ENCODE measurements at regions not wholly inside any gene's neighbourhood (a gene's known extent, or its start where the extent isn't known, plus 50 kb on each side); places are given as distances from the start of the nearest gene placed in this dataset.

DNA sequence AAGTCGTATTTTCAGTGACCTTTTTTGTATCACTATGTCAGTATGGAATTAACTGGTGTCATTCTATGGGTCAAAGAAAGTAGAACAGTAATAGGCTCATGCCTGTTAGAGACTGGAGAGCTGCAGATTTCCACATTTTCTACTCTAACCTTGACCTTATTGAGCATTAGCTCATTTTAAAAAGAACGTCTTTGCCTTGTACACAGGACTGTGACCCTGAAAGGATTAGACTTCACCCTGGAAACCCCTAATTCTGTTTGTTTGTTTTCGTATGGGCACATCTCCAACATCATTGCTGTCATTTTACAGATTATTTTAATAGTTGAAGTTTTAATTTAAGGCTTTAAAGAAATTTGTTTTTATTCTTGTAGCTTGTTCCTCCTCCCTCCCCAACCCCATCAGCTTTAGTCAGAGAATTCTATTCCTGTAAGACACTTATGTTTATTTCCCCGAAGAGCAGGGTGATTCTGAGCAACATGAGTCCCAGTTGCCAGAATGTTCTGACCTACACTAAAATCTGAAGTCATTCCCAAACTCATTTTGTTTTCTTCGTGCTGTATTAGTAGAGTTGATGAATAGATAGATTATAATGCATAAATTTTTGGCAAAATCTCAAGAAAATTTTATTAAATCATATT is 451.3 kb downstream of the FOXG1 start:
- peak; percentile 78 for DNase-seq (ENCODE audit: low read depth)

DNA sequence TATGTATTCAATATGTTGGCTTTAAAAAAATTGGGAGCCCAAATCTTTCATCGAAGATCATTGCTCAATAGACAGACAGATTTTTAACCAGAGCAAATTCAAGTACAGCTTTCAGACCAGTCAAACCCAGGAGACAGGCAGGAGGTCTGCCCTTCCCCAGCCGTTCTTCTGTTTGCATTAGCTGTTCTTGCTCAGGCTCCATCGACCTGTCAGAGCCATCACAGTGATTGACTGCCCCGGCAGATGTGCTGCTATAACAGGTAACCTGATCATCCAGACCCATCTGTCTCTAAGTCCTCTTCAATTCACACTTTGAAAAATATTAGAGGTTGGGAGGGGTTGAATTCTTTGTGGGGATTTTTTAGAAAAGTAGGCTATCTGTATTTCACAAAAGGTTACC is 453.5 kb downstream of the FOXG1 start:
- DNase-seq (ENCODE audit: low read depth), result no peak

DNA sequence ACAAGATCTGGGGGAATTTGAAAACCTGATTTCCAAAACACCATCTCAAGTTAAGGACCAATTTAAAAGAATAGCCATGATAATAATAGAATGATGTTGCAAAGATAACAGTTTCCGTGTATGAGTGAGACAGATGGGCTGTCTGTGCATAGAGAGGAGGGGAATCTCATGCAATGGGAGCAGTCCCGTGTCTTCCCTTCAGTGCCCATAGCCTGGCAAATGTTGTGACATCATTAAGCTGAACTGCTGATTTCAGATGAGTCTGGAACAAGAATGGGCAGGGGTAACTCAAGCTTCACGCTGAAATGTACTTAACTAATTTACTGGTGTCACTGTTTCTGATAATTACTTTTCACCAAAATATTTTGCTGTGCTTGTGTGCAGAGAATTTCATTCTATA is 454.0 kb downstream of the FOXG1 start:
- DNase-seq (ENCODE audit: low read depth), result no peak

DNA sequence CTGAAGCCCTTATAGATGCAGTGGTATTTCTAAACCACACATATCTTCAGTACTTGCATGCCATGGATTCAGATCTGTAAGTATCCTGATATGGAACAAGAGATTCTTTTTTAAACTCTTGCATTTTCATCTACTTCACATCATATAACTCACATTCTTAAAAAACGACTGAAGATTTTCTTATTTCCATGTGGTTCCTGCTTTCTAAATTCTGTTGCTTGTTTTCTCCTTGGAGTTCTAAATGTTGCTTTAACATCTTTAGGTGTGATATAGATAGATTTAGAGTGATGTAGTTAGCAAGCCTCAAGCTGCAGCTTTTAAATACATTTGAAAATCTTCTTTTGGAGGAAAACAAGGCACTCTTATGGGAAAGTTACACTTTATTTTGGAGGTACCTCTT is 455.4 kb downstream of the FOXG1 start:
- no peak for DNase-seq (ENCODE audit: low read depth)

DNA sequence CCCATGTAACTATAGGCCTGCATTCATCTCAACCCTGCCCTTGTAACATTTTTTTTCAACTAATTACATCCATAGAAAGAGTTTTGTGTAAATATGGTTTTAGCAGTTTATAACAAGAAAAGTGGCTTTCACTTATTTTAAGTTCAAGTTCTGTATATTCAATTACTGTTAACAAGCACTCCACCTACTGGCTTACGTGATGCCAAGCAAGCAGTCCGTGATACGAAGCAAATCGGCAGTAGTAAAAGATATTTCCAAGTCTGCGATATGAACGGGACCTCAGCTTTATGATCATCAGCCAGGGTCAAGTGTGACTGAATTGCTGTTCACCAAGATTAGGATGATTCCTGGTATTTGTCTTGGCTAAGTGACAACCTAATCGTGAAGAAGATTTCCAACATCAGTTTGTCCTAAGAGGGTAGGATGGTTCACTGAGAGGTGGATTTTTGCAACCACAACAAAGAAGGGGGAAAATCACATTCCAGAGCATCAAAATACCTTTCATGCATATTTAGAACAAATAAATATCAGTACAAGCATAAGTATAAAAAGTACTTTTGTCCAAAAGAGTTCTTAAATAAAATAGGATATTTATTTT is 456.2 kb downstream of the FOXG1 start:
- DNase-seq (ENCODE audit: low read depth), result peak; percentile 75

DNA sequence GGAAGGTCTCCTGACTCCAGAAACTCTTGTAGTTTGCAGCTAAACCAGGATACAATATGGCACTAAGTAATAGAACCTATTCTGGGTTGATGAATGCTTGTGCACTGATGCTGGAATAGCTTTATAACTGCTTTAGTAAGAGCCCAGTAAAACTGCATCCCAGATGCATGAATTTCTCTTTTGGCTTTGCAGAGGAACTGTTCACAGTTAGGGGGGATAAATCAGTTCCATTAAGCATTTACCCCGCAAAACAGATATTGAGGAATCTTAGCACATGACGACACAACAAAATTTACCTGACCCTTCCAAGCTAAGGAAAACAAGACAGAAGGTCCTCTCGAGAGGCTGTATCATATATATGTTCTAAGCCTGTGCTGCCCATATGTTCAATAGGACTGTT is 457.4 kb downstream of the FOXG1 start:
- DNase-seq (ENCODE audit: low read depth), result no peak

DNA sequence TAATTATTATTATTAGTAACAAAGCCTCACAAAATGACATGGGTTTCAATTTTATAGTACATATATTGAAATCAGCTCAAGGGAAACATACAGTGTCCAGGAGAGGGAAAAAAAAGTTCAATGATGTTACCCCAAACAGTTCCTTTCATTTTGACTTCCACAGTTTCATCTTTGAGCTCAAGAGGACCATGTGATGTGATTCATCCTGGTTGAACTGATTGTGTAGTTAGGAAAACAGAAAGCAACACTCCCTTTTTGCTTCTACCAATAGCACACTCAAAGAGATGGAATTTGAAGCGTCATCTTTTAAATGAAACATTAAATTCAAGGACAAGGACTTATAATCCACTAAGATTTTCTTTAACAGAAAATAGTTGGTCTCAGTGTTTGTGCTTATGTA is 461.0 kb downstream of the FOXG1 start:
- DNase-seq (ENCODE audit: low read depth), result peak; percentile 82

DNA sequence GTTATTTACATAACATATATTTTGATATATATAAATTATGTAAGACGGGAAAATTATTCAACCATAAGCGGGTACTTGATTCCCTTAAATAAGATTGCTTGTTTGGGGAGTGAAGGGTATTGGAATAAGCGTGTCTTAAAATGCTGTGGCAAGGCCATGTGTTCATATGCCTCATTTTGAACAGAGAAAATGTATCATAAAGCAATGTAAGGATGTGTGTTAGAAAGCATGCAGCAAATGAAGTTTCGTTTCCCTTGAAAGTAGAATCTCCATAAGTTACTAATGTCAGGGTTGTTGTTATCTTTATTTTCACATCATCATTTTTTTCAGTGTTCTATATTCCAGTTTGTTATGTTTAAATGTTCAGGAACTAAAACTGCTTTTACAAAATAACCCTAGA is 465.6 kb downstream of the FOXG1 start:
- DNase-seq (ENCODE audit: low read depth), result no peak

DNA sequence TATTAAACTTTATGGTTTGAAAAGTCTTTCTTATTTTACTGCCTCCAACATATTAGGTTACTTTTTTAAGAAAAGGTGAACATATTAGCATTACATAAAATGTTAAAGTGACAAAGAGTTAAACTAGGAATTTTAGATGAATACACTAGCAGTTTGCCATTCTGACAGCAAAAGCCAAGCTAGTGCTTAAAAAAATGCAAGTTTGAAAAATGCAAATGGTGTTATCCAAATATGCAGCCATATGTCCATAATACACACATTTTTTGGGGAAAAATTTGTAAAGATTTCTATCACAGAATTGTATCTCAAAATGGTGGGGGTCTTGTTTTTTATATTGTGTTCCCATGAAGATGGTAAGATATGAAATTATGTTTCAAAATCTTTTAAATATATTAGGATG is 466.1 kb downstream of the FOXG1 start:
- DNase-seq (ENCODE audit: low read depth), result no peak

DNA sequence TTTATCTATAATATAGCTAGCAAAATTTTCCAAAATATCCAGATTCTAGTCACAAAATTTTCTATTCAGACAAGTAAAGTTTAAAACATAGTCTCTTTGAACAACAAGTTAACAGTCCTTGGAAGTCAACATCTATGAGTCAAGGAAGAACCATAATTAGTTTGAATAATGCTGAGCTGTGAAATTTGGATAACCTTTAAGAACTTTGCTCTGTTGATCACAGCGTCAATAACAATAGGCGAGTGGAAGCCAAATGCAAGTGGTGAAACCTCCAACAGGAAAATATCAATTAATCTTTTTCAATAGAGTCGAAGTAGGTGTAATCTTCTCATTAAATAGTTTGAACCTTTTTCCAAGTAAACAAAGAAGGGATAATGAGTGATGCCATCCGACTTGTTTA is 466.6 kb downstream of the FOXG1 start:
- DNase-seq (ENCODE audit: low read depth), result no peak

DNA sequence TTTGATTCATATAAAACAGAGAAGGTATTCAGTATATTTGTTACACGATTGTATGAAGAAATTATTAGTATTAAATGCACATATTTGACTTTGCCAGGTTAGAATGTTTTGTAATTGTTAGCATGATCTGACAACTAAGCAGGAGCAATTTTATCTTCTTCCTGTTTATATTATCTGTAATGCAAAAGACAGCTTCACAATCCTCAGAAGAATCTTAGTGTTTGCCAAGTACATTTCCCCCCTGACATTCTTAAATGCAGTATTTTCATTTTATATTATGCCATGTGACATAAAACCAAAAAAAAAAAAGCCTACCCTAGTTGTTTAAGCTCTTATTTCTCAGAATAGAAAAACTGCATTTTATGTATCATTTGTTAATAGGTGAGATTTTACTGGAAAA is 469.4 kb downstream of the FOXG1 start:
- peak; percentile 84 for DNase-seq (ENCODE audit: low read depth)

DNA sequence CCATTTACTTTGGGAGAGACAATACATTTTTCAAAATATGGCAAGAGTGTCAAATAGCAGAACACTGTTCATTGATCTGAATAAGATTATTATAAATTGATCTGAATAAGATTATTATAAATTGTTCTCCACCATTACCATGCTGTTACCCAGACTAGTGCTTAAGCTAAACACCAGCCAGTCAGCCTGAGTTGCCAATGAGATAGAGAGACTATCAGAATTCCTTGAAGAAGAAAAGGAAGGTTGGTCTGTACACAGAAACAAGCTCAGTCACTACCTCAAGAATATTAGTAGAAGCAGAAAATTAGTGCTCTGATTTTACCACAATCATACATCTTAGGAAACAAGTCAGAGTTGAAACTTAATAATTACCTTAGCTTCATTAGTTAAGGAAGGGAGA is 469.8 kb downstream of the FOXG1 start:
- DNase-seq (ENCODE audit: low read depth), result peak; percentile 25

DNA sequence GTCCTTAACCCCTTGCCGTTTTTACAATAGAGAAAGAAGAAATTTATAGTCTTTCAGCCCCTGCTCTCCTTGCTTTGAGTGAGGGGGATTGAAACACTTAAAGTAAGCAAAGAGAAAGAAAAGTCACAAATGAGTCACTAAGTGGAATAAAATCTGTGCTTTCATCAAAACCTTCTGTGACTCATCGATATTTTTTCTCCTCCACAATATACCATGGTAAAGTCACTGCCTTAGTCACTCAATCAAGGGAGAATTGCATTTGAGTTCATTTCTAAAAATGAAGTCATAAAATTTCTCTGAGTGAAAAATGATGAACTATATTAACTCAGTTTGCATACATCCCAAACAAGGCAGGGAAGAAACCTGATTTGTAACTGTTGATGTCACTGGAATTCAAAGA is 470.3 kb downstream of the FOXG1 start:
- peak; percentile 92 for DNase-seq (ENCODE audit: low read depth)

DNA sequence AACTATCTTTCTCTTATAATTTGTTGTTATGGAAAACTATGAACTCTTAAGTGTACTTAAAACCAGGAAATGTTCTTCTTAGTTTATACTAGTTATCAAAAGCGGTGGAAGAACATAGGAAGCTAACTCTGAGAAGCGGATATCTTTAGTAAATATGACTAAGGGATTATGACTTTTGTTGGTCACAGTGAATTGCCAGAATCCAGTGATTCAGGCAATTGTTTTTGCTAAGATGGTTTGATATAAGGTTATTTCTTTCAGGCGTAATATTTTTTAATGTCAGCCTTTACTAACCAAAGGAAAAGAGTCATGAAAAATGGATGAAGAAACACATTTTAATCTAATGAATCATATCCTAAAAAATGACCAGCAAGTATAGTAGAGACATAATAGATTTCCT is 473.5 kb downstream of the FOXG1 start:
- peak; percentile 91 for DNase-seq (ENCODE audit: low read depth)

DNA sequence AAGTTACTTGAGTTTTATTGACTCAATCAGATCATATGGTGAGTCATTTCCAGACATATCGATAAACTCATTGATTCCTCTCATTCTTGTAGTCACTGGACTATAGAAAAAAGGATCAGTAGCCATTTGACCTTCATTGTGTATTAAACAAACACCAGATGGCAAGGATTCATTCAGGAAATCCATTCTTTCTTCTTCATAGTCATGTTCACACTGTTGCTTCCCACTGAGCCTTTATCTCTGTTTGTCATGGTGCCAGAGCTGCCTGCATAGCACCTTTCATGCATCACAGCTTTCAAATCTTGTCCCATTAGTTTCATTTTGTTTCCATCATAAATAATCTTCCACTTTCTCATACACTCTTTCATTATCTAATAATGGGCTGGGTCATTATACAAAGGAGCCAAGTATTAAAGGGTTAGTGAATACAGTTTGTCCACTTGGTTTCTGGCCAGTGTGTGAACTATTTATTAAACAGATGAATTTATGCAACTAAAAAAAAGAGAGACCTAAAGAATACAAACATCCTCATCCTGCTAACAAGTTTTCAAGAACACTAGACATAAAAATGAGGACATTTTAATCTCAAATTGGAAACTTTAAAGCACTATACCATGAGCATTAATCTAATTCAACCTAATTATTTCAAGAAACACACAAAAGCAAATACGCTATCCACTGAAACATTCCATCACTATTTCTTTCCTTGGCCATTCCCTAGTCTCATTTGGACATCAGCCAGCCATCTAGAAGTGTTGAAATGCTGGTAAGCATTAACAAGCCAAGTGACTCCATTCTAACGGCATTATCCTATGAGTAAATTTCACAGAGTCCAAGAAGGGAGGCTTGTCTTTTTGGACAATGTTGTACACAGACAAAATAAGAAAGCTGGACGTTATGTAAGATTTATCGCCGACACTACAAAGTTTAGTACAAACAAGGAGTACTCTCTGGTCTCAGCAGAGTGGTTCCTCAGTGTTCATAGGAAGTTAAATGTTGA is 476.5 kb downstream of the FOXG1 start:
- DNase-seq (ENCODE audit: low read depth), result peak; percentile 73

DNA sequence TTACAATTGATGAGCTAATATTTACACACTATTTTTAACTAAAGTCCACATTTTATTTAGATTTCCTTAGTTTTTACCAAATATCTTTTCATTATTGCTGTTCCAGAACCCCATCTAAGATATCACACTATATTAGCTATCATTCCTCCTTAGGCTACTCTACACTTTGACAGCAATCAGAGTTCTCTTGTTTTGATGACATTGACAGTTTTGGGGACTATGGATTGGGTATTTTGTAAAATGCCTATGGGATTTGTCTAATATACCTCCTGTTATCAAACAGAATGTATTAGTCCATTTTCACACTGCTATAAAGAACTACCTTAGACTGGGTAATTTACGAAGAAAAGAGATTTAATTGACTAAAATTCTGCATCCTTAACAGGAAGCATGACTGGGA is 489.1 kb downstream of the FOXG1 start:
- DNase-seq (ENCODE audit: low read depth), result no peak

DNA sequence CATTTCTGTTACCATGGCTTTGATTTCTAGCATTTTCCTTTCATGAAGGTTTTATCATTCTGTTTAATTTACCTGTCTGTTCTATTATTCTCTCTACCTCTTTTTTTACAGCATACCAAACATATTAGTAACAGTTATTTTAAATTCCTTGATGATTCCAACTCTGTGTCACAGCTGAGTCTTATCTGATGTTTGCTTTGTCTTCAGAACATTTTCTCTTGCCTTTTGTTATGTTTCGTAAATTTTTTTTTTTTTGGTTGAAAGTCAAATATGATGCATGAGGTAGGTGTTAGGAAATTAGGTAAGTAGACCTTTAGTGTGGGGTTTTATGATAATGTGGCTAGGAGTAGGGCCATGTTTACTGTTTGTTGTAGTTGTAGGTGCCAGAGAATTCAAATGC is 496.4 kb downstream of the FOXG1 start:
- DNase-seq (ENCODE audit: low read depth), result peak; percentile 43

DNA sequence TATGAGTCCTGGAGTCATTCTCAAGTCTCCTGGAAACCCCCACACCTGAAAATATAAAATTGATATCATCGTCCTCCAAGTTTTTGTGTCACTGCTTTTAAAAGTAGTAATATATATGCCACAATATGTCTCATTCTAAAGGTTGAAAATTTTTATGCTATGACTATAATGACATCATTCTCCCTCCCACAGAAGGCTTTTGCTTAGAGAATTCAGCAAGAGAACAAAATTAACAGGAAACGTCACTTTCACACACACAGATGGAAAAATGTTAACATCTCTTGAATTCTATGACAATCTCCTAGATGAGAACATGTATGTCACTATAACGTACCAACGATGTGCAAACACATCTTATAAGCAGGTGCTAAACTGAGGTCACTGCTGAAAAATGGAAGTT is 498.3 kb downstream of the FOXG1 start:
- DNase-seq (ENCODE audit: low read depth), result peak; percentile 21

DNA sequence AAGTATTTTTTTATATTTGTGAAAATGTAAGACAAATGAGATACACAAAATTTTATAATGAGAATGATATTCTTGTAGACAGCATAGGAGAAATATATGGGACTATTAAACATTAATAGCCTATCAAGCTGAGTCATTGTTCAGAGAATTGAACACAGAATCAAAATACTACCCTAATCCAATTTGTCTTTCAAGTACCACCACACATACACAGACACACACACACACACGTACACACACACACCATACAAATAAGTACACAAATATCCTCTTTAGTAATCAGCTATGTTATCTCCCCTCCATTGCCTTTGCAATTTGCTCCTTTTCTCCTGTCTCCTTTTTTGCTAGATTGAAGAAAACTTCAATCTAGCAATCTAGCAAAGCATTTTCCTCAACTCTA is 499.3 kb downstream of the FOXG1 start:
- no peak for DNase-seq (ENCODE audit: low read depth)

DNA sequence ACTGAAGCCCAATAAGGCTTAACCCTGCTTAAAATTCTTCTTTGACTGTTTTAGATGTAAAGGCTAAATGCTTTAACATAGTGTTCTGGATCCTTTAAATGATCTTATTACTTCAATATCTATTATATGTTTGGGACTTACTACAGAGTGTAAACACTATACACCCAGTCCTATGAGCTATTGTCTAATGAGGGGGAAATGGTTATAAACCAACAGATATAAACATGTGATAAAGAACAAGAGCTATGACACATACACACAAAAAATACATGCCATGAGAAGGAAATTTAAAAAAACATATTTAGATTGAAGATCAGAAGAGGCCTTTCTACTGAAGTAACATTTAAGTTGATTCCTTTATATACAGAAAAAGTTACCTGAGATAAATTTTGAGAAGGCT is 505.1 kb downstream of the FOXG1 start:
- no peak for DNase-seq (ENCODE audit: low read depth)

DNA sequence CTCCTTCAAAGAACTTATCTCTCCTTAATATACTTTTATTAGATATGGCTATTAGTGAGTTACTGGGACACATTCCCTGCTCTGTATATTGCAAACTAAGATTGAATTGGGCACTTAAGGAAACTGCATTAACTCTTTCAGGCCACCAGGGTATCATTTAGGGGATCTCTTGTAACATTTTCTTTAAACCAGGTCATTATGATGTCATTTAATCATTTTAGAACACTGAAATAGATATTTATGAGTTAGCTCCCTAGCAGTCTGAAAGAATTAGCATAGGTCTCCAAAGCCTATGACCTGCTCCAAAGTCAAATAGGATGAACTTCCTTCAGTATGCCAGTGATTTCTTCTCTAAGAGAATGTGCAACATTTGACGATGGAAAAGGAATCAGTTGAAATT is 506.9 kb downstream of the FOXG1 start:
- DNase-seq (ENCODE audit: low read depth), result no peak

DNA sequence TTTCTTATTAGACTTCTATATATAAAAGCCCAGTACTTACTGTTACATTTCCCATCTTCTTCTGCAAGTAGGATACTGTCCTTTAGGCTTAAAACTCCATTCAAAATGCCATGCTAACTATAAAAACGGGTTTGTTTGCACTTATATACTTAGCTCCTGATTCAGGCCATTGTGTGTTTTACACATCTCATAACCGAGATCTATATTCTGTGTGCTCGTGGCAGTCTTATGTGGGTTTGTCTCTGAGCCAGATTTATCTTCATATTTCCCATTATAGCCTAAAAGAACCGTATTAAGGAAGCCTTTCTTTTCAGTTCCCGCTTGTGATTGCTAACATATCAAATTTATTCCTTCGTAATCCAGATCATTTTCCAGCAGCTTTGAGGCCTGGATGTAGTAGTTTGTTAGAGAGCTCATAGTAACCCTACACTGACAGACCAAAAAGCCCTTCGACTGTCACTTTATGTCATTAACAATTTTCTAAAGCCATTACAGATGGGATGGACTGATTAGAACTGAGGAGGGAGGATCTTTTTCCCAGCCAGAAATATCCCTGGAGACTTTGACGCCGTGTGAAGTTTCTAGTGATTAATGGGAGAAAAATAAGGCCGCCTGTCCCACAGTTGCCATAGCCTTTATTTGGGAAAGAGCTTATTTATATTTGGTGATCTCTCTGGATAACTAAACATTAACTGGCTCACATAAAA is 508.5 kb downstream of the FOXG1 start:
- no peak for DNase-seq (ENCODE audit: low read depth)

Measured in iris pigment epithelial cell (primary cell).